CD4-positive, alpha-beta T cell (primary cell): ENCODE measurements at regions not wholly inside any gene's neighbourhood (a gene's known extent, or its start where the extent isn't known, plus 50 kb on each side); places are given as distances from the start of the nearest gene placed in this dataset.

Experiments
- ATAC-seq: fragments of 200-7000 bp; cut with Tn5 transposase; one replicate; pipeline ENCODE4 v1.10.0; 2022; ENCODE audit warnings: mild to moderate bottlenecking; ENCODE audit not compliant: poor library complexity
- CTCF ChIA-PET: fragments of 350-600 bp; sonication (Branson Sonifier 250); formaldehyde crosslinking; loops from one replicate; lab custom pipeline; 2021; ENCODE audit warnings: antibody characterized with exemption, inconsistent platforms; lab: Charles Lee
- POLR2A ChIA-PET: fragments of 350-600 bp; sonication (Branson Sonifier 250); formaldehyde crosslinking; loops from one replicate; lab custom pipeline; 2021; ENCODE audit warnings: antibody characterized with exemption, inconsistent platforms; lab: Charles Lee
- DNase-seq, 14 experiments: peaks; one replicate each; pipeline ENCODE4 v3.0.0-alpha.2; 2013 to 2020; ENCODE audit warnings: mixed read lengths in 2 of 14
- H3K27ac ChIP-seq, 2 donors: one replicate each; pipeline versions ENCODE4 v1.5.1 to v1.7.0; 2013; ENCODE audit warnings: low read length in 2 of 2, low read depth in 1 of 2, mild to moderate bottlenecking in 1 of 2
- H3K27me3 ChIP-seq, 2 experiments: 1 replicate in 1 of 2; 2 replicates in 1 of 2; pipeline versions ENCODE4 v1.6.1 to v1.7.0; 2013; ENCODE audit warnings: low read length in 2 of 2, control low read depth in 1 of 2, mild to moderate bottlenecking in 1 of 2, moderate library complexity in 1 of 2; ENCODE audit not compliant: insufficient read depth in 2 of 2, control insufficient read depth in 1 of 2
- H3K36me3 ChIP-seq: one replicate; pipeline ENCODE4 v1.6.1; 2013; ENCODE audit warnings: low read length, control low read depth; ENCODE audit not compliant: insufficient read depth
- H3K4me1 ChIP-seq: one replicate; pipeline ENCODE4 v1.6.1; 2013; ENCODE audit warnings: low read length, control low read depth; ENCODE audit not compliant: insufficient read depth
- H3K4me3 ChIP-seq: one replicate; pipeline ENCODE4 v1.5.1; 2013; ENCODE audit warnings: mild to moderate bottlenecking, low read length, moderate library complexity
- H3K9me3 ChIP-seq, 2 experiments: 1 replicate in 1 of 2; 2 replicates in 1 of 2; pipeline versions ENCODE4 v1.6.1 to v1.7.0; 2013; ENCODE audit warnings: low read length in 2 of 2, mild to moderate bottlenecking in 2 of 2, control low read depth in 1 of 2, moderate library complexity in 1 of 2; ENCODE audit not compliant: control insufficient read depth in 1 of 2, insufficient read depth in 1 of 2
- H3K27ac Mint-ChIP-seq: one replicate; pipeline ENCODE4 v1.8.0; 2020; ENCODE audit warnings: mixed read lengths
- H3K27me3 Mint-ChIP-seq: one replicate; pipeline ENCODE4 v1.8.0; 2021; ENCODE audit warnings: mixed read lengths
- H3K36me3 Mint-ChIP-seq: one replicate; pipeline ENCODE4 v1.8.0; 2021; ENCODE audit warnings: low read depth, mixed read lengths
- H3K4me1 Mint-ChIP-seq: one replicate; pipeline ENCODE4 v1.8.0; 2021; ENCODE audit warnings: low read depth, mixed read lengths
- H3K4me3 Mint-ChIP-seq: one replicate; pipeline ENCODE4 v1.8.0; 2020; ENCODE audit warnings: mild to moderate bottlenecking, mixed read lengths
- H3K9me3 Mint-ChIP-seq: one replicate; pipeline ENCODE4 v1.8.0; 2020; ENCODE audit warnings: mixed read lengths
- intact Hi-C, 2 experiments: fragments of 100-400 bp; cut with DNase I in 1 of 2; cut with micrococcal nuclease in 1 of 2; formaldehyde crosslinking; loops; one replicate each; pipeline versions ENCODE4 v1.15.1 to v1.9.0; 2023 to 2025; cut with DNase I, micrococcal nuclease
- TF ChIP-seq, protein P1 (sequence below): fragments of 200-600 bp; IDR thresholded peaks from one replicate; pipeline ENCODE4 v1.8.0; 2022; ENCODE audit warnings: antibody characterized with exemption, mild to moderate bottlenecking

DNA sequence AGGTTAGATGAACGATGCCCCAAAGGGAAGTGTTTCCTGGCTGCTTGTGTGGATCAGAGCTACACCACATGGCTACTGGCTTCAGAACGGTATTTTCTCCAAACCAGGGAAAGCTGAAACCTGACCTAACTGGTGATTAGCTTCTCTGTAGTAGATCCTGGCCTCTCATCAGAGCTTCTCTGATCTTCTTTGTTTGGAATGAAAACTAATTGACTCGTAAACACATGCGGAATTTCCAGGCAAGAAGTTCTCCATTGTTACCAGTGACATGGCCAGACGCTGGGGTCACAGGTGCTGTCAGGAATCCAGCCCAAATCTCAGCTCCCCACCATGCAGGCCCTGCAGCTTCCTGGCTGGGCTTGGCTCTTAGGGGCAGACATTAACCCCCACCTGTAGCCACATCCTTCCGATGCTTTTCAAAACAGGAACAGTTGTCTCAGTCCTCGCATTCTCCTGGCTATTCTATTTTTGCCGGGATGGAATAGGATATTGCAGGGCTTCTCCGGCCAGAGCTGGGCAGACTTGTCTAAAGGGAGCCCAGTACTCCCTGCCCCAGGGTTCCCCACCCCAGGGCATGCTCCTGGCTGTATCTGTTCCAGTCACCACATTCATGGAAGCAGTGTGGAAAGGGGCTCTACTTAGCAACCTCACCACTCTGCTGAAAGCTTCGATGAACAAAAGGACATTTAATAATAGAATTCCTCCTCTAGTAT lies 305.4 kb upstream of the F9 start:
- Histone ChIP-seq H3K27ac (no peak overlapping the region), H3K4me1 (no peaks in the 10 kb centered on the region), H3K9me3 (no peaks in the 10 kb centered on the region), H3K4me3 (no peak overlapping the region), H3K27me3 (no peaks in the 10 kb centered on the region), H3K36me3 (no peaks in the 10 kb centered on the region)
- DNase-seq = no peak
- H3K27me3 Mint-ChIP-seq = no peaks in the 10 kb centered on the region
- CTCF ChIA-PET = no interaction called here
- no peak overlapping the region for H3K27ac Mint-ChIP-seq
- TF ChIP-seq, protein P1, sequence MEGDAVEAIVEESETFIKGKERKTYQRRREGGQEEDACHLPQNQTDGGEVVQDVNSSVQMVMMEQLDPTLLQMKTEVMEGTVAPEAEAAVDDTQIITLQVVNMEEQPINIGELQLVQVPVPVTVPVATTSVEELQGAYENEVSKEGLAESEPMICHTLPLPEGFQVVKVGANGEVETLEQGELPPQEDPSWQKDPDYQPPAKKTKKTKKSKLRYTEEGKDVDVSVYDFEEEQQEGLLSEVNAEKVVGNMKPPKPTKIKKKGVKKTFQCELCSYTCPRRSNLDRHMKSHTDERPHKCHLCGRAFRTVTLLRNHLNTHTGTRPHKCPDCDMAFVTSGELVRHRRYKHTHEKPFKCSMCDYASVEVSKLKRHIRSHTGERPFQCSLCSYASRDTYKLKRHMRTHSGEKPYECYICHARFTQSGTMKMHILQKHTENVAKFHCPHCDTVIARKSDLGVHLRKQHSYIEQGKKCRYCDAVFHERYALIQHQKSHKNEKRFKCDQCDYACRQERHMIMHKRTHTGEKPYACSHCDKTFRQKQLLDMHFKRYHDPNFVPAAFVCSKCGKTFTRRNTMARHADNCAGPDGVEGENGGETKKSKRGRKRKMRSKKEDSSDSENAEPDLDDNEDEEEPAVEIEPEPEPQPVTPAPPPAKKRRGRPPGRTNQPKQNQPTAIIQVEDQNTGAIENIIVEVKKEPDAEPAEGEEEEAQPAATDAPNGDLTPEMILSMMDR = no peak
- POLR2A ChIA-PET = no interaction called here
- no peak overlapping the region for H3K4me3 Mint-ChIP-seq
- no peak for ATAC-seq
- H3K9me3 Mint-ChIP-seq = no peaks in the 10 kb centered on the region
- no peaks in the 10 kb centered on the region for H3K4me1 Mint-ChIP-seq
- H3K36me3 Mint-ChIP-seq = no peaks in the 10 kb centered on the region
- intact Hi-C loops = no loop called here

- no peaks in the 10 kb centered on the region for H3K9me3 Mint-ChIP-seq
- Histone ChIP-seq H3K27me3 (no peaks in the 10 kb centered on the region), H3K4me3 (no peak overlapping the region), H3K36me3 (no peaks in the 10 kb centered on the region), H3K9me3 (no peaks in the 10 kb centered on the region), H3K27ac (no peak overlapping the region), H3K4me1 (no peaks in the 10 kb centered on the region)
- no peaks in the 10 kb centered on the region for H3K4me1 Mint-ChIP-seq
- H3K27ac Mint-ChIP-seq = no peak overlapping the region
- DNase-seq = no peak
- H3K36me3 Mint-ChIP-seq = no peaks in the 10 kb centered on the region
- intact Hi-C loops = no loop called here
- H3K27me3 Mint-ChIP-seq = no peaks in the 10 kb centered on the region
- TF ChIP-seq, protein P1 = no peak
- no peak for ATAC-seq
- ChIA-PET CTCF (no interaction called here), POLR2A (no interaction called here)
- H3K4me3 Mint-ChIP-seq = no peak overlapping the region
These were observed 307.9 kb upstream of the F9 start for GRCh38 chrX:139222511-139223200.

DNA sequence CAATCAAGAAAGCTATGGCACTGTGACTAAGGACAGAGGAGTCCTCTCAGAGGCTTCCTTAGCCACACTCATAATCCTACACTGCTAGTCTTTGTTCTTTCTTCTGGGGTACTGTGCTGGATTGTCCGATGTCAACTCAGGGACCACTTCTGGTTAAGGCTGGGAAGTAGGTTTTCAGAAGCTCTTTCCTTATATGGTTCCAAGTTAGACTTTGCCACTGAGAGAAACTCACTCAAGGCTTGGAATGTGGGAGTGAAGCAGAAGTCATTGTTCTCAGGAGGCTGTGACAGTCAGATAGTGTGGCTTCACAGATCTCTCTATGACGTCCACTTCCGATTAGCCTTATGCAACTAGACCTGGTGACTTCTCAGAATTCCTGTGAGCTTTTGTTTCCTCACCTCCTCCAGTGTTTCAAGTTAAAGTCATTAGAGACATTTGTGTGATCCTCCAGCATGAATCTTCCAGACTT lies 317.3 kb upstream of the F9 start:
- H3K27ac Mint-ChIP-seq = no peak overlapping the region
- no peaks in the 10 kb centered on the region for H3K36me3 Mint-ChIP-seq
- Histone ChIP-seq H3K27me3 (peaks cover 0 to 3% of the 10 kb centered on the region in 2 experiments), H3K27ac (no peak overlapping the region), H3K9me3 (no peaks in the 10 kb centered on the region), H3K4me1 (no peaks in the 10 kb centered on the region), H3K4me3 (no peak overlapping the region), H3K36me3 (no peaks in the 10 kb centered on the region)
- no peaks in the 10 kb centered on the region for H3K9me3 Mint-ChIP-seq
- CTCF ChIA-PET = no interaction called here
- H3K4me3 Mint-ChIP-seq = no peak overlapping the region
- H3K27me3 Mint-ChIP-seq = peaks cover 15% of the 10 kb centered on the region
- TF ChIP-seq, protein P1 = no peak
- ATAC-seq = no peak
- no peaks in the 10 kb centered on the region for H3K4me1 Mint-ChIP-seq
- no peak for DNase-seq
- POLR2A ChIA-PET = no interaction called here
- intact Hi-C loops = no loop called here
